ENCODE measurements at regions not wholly inside any gene's neighbourhood (a gene's known extent, or its start where the extent isn't known, plus 50 kb on each side); places are given as distances from the start of the nearest gene placed in this dataset.

GRCh38 chr1:177754603-177755002 lies 215.3 kb downstream of the SEC16B start:
- DNase-seq (ENCODE audit: low spot score) = no peak
- Histone ChIP-seq H3K9me3 (ENCODE audit: low read length) (no peaks in the 10 kb centered on the region), H4K20me1 (ENCODE audit: insufficient read depth, low read length) (no peaks in the 10 kb centered on the region), H3K4me1 (ENCODE audit: insufficient read depth, low read length, poor library complexity, severe bottlenecking) (no peaks in the 10 kb centered on the region), H2AFZ (ENCODE audit: low read length) (no peak overlapping the region), H3K27ac (ENCODE audit: low read depth, low read length, poor library complexity, severe bottlenecking) (no peak overlapping the region), H3K36me3 (ENCODE audit: insufficient read depth, low read length) (no peaks in the 10 kb centered on the region), H3K9me2 (ENCODE audit: insufficient read depth, low read length) (no peaks in the 10 kb centered on the region), H3K4me2 (ENCODE audit: low read length) (no peak overlapping the region), H3K79me2 (ENCODE audit: insufficient read depth, low read depth, low read length) (no peaks in the 10 kb centered on the region), H3K4me3 (ENCODE audit: low read depth, low read length, poor library complexity, severe bottlenecking) (no peak overlapping the region)
- intact Hi-C loops (cut with micrococcal nuclease; ENCODE audit: unreplicated experiment) = no loop called here
- ChIA-PET POLR2A (interaction anchor here (0.5 to 0.9 kb wide), 2 partner anchors 643 to 848 kb away, joined by 3 read pairs; no protein-coding TSS in a partner anchor), CTCF (ENCODE audit: unreplicated experiment) (no interaction called here)
- no TSS peak for BruUV-seq (replicated peaks)
- TF ChIP-seq CTCF (conservative IDR thresholded peaks at IDR 0.05; ENCODE audit: low read length) = no peak

GRCh38 chr1:177753655-177754054 lies 216.2 kb downstream of the SEC16B start:
- Histone ChIP-seq H3K4me1 (ENCODE audit: insufficient read depth, low read length, poor library complexity, severe bottlenecking) (no peaks in the 10 kb centered on the region), H2AFZ (ENCODE audit: low read length) (no peak overlapping the region), H3K9me2 (ENCODE audit: insufficient read depth, low read length) (no peaks in the 10 kb centered on the region), H3K36me3 (ENCODE audit: insufficient read depth, low read length) (no peaks in the 10 kb centered on the region), H3K9me3 (ENCODE audit: low read length) (no peaks in the 10 kb centered on the region), H3K4me2 (ENCODE audit: low read length) (no peak overlapping the region), H3K4me3 (ENCODE audit: low read depth, low read length, poor library complexity, severe bottlenecking) (no peak overlapping the region), H4K20me1 (ENCODE audit: insufficient read depth, low read length) (no peaks in the 10 kb centered on the region), H3K79me2 (ENCODE audit: insufficient read depth, low read depth, low read length) (no peaks in the 10 kb centered on the region), H3K27ac (ENCODE audit: low read depth, low read length, poor library complexity, severe bottlenecking) (no peak overlapping the region)
- no peak for TF ChIP-seq EZH2phosphoT487 (IDR thresholded peaks at IDR 0.05; ENCODE audit: borderline replicate concordance, low read depth, low read length)
- no peak for TF ChIP-seq CTCF (conservative IDR thresholded peaks at IDR 0.05; ENCODE audit: low read length)
- intact Hi-C loops (cut with micrococcal nuclease; ENCODE audit: unreplicated experiment) = no loop called here
- BruUV-seq (replicated peaks) = no TSS peak
- no peak for DNase-seq (ENCODE audit: low spot score)
- ChIA-PET POLR2A (no interaction called here), CTCF (ENCODE audit: unreplicated experiment) (no interaction called here)

GRCh38 chr1:177748080-177748801 lies 221.6 kb downstream of the SEC16B start:
- Histone ChIP-seq H2AFZ (ENCODE audit: low read length) (no peak overlapping the region), H3K9me2 (ENCODE audit: insufficient read depth, low read length) (no peaks in the 10 kb centered on the region), H3K4me3 (ENCODE audit: low read depth, low read length, poor library complexity, severe bottlenecking) (no peak overlapping the region), H3K36me3 (ENCODE audit: insufficient read depth, low read length) (no peaks in the 10 kb centered on the region), H3K79me2 (ENCODE audit: insufficient read depth, low read depth, low read length) (no peaks in the 10 kb centered on the region), H3K4me2 (ENCODE audit: low read length) (no peak overlapping the region), H4K20me1 (ENCODE audit: insufficient read depth, low read length) (no peaks in the 10 kb centered on the region), H3K9me3 (ENCODE audit: low read length) (no peaks in the 10 kb centered on the region), H3K4me1 (ENCODE audit: insufficient read depth, low read length, poor library complexity, severe bottlenecking) (no peaks in the 10 kb centered on the region), H3K27ac (ENCODE audit: low read depth, low read length, poor library complexity, severe bottlenecking) (no peak overlapping the region)
- ChIA-PET CTCF (ENCODE audit: unreplicated experiment) (no interaction called here), POLR2A (no interaction called here)
- TF ChIP-seq EZH2phosphoT487 (IDR thresholded peaks at IDR 0.05; ENCODE audit: borderline replicate concordance, low read depth, low read length) = no peak
- no peak for TF ChIP-seq CTCF (conservative IDR thresholded peaks at IDR 0.05; ENCODE audit: low read length)
- intact Hi-C loops (cut with micrococcal nuclease; ENCODE audit: unreplicated experiment) = no loop called here
- no TSS peak for BruUV-seq (replicated peaks)
- DNase-seq (ENCODE audit: low spot score) = no peak

Measured in OCI-LY7 (cell line).